Transverse colon (tissue), 4 donors: ENCODE measurements at regions not wholly inside any gene's neighbourhood (a gene's known extent, or its start where the extent isn't known, plus 50 kb on each side); places are given as distances from the start of the nearest gene placed in this dataset.
"Not testable (repeated sequence)": the region's sequence is repeated elsewhere in the genome, so short reads cannot be mapped to it uniquely, and the experiment has no call there.

Experiments
- DNase-seq: peaks from one replicate; pipeline ENCODE4 v3.0.0-alpha.2; 2019
- H3K27ac ChIP-seq, 4 donors: fragments of 200-600 bp; sonication (generic); 2 replicates each; pipeline ENCODE4 v1.5.1; 2016 to 2018; ENCODE audit warnings: inconsistent platforms in 4 of 4
- H3K27me3 ChIP-seq: fragments of 200-600 bp; sonication (generic); 2 replicates; pipeline ENCODE4 v1.5.1; 2017; ENCODE audit warnings: inconsistent platforms
- H3K36me3 ChIP-seq, 4 donors: fragments of 200-600 bp; sonication (generic); 2 replicates each; pipeline ENCODE4 v1.5.1; 2017 to 2019; ENCODE audit warnings: inconsistent platforms in 4 of 4
- H3K4me1 ChIP-seq, 4 donors: fragments of 200-600 bp; sonication (generic); 2 replicates each; pipeline ENCODE4 v1.5.1; 2017 to 2020; ENCODE audit warnings: inconsistent platforms in 4 of 4
- H3K4me3 ChIP-seq, 4 donors: fragments of 200-600 bp; sonication (generic); 1 replicate in 1 of 4; 2 replicates in 3 of 4; pipeline versions ENCODE4 v1.5.1 to v1.6.1; 2017 to 2019; ENCODE audit warnings: inconsistent platforms in 4 of 4
- H3K9me3 ChIP-seq, 2 donors: fragments of 200-600 bp; sonication (generic); 2 replicates each; pipeline ENCODE4 v1.5.1; 2017 to 2019; ENCODE audit warnings: inconsistent platforms in 2 of 2
- EP300 ChIP-seq: sonication (generic); formaldehyde crosslinking; IDR thresholded peaks from one replicate; pipeline ENCODE4 v1.6.1; 2017; ENCODE audit warnings: antibody characterized with exemption, low read depth
- POLR2A ChIP-seq: fragments of 450-650 bp; IDR thresholded peaks from one replicate; pipeline ENCODE4 v1.6.1; 2016; ENCODE audit warnings: antibody characterized with exemption, mild to moderate bottlenecking, moderate library complexity
- POLR2AphosphoS5 ChIP-seq, 3 donors: sonication (generic); formaldehyde crosslinking; IDR thresholded peaks; one replicate each; pipeline ENCODE4 v1.6.1; 2016; ENCODE audit warnings: antibody characterized with exemption in 3 of 3
- WGBS, 2 donors: methylation state at CpG; one replicate each; pipeline ENCODE4 v1.1.5; 2018; ENCODE audit warnings: low coverage in 1 of 2; 5-methylcytosine and 5-hydroxymethylcytosine counted together
- in situ Hi-C, 4 donors: fragments of 200-750 bp; cut with MboI; loops; one replicate each; pipeline versions ENCODE4 v1.15.0 to v1.15.1; 2017; ENCODE audit warnings: low sequenced_read_pairs in 3 of 4, low pct_ligation_motif_present in 1 of 4, low pct_unique_long_range_greater_than_20kb in 1 of 4
- intact Hi-C: fragments of 100-400 bp; cut with DNase I; formaldehyde crosslinking; loops from one replicate; pipeline ENCODE4 v1.15.1; 2023; ENCODE audit warnings: low total_unique reads
- TF ChIP-seq, protein P1 (sequence below), 5 experiments: fragments of 200-600 bp in 3 of 5; fragments of 450-650 bp in 2 of 5; sonication (generic) in 3 of 5; IDR thresholded peaks; 1 replicate in 2 of 5; 2 replicates in 3 of 5; pipeline ENCODE4 v1.5.1; 2016 to 2017; ENCODE audit warnings: antibody characterized with exemption in 5 of 5, inconsistent platforms in 3 of 5, mild to moderate bottlenecking in 2 of 5, moderate library complexity in 1 of 5

DNA sequence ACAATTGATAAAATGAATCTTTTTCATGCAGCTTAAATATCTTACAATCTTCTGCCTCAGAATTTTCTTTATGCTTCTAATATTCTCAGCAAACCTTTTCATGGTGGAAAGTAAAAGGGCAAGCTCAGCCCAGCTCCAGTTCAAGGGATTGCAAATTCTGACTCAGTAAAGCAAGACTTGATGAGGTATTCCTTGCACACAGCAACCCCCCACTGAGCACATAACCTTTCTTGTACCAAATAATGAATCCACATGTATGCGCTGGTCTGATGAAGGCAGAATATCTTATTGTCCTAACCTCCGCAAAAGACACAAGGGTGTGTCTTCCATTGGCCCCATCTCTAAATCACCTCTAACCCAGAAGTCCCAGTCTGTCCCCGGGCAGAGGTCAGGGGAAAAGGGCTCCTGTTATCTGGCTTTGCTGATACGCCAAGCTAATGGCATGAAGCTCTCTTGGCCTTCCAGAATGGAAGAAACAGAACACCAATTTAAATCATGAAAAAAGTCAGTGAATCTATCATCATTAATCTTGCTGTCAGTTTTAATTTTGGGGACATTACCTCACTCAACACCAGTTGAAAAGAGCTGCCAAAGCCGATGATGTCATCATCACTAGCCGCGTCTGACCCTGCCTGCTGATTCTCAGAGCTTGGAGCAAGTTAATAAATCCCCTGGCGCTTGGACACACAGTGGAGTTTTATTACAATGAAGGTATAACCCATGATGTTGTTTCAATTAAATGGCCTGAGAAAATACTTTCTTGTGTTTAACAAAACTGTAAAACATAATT is 592.5 kb upstream of the CLINT1 start:
- no peak for TF ChIP-seq POLR2A
- TF ChIP-seq EP300, result no peak
- TF ChIP-seq, protein P1, sequence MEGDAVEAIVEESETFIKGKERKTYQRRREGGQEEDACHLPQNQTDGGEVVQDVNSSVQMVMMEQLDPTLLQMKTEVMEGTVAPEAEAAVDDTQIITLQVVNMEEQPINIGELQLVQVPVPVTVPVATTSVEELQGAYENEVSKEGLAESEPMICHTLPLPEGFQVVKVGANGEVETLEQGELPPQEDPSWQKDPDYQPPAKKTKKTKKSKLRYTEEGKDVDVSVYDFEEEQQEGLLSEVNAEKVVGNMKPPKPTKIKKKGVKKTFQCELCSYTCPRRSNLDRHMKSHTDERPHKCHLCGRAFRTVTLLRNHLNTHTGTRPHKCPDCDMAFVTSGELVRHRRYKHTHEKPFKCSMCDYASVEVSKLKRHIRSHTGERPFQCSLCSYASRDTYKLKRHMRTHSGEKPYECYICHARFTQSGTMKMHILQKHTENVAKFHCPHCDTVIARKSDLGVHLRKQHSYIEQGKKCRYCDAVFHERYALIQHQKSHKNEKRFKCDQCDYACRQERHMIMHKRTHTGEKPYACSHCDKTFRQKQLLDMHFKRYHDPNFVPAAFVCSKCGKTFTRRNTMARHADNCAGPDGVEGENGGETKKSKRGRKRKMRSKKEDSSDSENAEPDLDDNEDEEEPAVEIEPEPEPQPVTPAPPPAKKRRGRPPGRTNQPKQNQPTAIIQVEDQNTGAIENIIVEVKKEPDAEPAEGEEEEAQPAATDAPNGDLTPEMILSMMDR (IDR thresholded peaks at IDR 0.05), result no peak
- peak in 2 of 3 donors; percentile 19 to 27 for TF ChIP-seq POLR2AphosphoS5 (IDR thresholded peaks at IDR 0.05)
- no peaks in the 10 kb centered on the region for H3K27me3 ChIP-seq
- in situ Hi-C loops, result no loop called here
- no peaks in the 10 kb centered on the region for H3K9me3 ChIP-seq
- DNase-seq, result peak; percentile 13
- H3K4me3 ChIP-seq, result no peak overlapping the region
- 52 to 93% methylated on average over 2 to 8 of the region's 8 CpGs for WGBS, 2 donors
- no peaks in the 10 kb centered on the region for H3K4me1 ChIP-seq
- no peaks in the 10 kb centered on the region for H3K36me3 ChIP-seq
- H3K27ac ChIP-seq, result no peak overlapping the region
- intact Hi-C loops, result no loop called here

DNA sequence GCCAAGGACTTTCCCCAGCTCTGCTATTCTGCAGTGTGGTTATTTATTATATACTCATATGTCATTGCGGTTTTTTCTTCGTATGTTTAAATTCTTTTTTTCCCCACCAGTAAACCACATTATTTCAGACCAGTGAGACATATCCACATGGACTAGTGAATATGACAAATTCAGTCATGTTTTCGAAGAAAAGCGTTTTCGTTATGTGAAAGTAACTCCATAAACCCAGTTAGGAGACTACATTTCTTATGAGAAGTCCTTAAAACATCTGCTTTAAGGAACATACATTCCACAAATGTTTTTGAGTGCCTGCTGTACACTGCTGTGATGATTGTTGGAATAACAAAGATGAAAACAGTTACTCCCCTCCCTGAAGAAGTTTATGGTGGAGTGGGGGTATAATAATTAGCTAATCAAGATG is 591.8 kb upstream of the CLINT1 start:
- intact Hi-C loops, result no loop called here
- Histone ChIP-seq H3K36me3 (no peaks in the 10 kb centered on the region), H3K4me3 (no peak overlapping the region), H3K27ac (no peak overlapping the region), H3K27me3 (no peaks in the 10 kb centered on the region), H3K4me1 (no peaks in the 10 kb centered on the region), H3K9me3 (no peaks in the 10 kb centered on the region)
- WGBS, 2 donors, result 81 to 88% methylated on average over 5 of the region's 5 CpGs
- DNase-seq, result no peak
- in situ Hi-C loops, result no loop called here
- TF ChIP-seq EP300 (no peak), POLR2A (no peak), POLR2AphosphoS5 (IDR thresholded peaks at IDR 0.05) (no peak)
- TF ChIP-seq, protein P1 (IDR thresholded peaks at IDR 0.05), result no peak

DNA sequence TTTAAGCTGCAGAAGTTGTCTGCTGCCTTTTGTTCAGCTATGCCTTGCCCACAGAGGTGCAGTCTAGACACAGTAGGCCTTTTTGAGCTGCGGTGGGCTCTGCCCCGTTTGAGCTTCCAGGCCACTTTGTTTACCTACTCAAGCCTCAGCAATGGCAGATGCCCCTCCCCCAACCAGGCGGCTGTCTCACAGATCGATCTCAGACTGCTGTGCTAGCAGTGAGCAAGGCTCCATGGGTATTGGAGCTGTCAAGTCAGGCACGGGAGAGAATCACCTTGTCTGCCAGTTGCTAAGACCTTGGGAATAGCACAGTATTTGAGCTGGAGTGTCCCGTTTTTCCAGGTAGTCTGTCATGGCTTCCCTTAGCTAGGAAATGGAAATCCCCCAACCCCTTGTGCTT is 587.8 kb upstream of the CLINT1 start:
- DNase-seq, H3K9me3 ChIP-seq, H3K27me3 ChIP-seq, intact Hi-C loops, H3K4me3 ChIP-seq, H3K36me3 ChIP-seq, in situ Hi-C loops, H3K4me1 ChIP-seq, H3K27ac ChIP-seq: not testable (repeated sequence)
- 63% methylated on average over 6 of the region's 6 CpGs; no CpG with 5 or more reads in 1 of the 2 donors for WGBS, 2 donors

DNA sequence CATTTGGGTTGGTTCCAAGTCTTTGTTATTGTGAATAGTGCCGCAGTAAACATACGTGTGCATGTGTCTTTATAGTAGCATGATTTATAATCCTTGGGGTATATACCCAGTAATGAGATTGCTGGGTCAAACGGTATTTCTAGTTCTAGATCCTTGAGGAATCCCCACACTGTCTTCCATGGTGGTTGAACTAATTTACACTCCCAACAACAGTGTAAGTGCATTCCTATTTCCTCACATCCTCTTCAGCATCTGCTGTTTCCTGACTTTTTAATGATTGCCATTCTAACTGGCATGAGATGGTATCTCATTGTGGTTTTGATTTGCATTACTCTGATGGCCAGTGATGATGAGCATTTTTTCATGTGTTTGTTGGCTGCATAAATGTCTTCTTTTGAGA is 580.3 kb upstream of the CLINT1 start:
- in situ Hi-C loops, intact Hi-C loops, H3K9me3 ChIP-seq, H3K4me3 ChIP-seq, H3K4me1 ChIP-seq, H3K27ac ChIP-seq, DNase-seq, H3K36me3 ChIP-seq, H3K27me3 ChIP-seq: not testable (repeated sequence)
- 80 to 94% methylated on average over 1 to 3 of the region's 3 CpGs for WGBS, 2 donors

DNA sequence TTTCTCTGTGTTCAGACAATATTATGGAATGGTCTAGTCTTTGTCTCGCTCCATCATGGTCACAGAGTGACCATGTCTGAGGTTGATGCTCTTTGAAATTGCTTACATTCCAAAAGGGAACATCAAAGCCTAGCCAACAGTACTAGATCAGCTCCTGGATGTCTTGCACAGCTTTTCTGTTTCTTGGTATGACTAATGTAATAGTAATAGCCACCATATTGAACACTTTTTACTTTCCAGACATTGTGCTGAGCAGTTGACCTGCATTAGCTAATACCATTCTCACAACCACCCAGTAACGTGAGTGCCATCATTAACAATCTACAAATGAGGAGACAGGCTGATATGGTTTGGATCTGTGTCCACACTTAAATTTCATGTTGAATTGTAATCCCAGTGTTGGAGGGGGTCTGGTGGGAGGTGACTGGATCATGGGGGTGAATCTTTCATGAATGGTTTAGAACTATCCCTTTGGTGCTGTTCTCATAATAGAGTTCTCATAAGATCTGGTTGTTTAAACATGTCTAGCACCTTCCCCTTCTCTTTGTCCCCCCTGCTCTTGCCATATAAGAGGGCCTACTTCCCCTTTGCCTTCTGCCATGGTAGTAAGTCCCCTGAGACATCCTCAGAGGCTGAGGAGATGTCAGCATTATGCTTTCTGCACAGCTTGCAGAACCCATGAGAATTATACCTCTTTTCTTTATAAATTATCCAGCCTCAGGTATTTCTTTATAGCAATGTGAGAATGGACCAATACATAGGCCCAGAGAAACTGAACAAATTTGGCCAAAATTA is 577.5 kb upstream of the CLINT1 start:
- no peak overlapping the region for H3K27ac ChIP-seq
- no peaks in the 10 kb centered on the region for H3K36me3 ChIP-seq
- H3K9me3 ChIP-seq, result no peaks in the 10 kb centered on the region
- DNase-seq, result no peak
- H3K27me3 ChIP-seq, result no peaks in the 10 kb centered on the region
- in situ Hi-C loops (no loop called here), intact Hi-C loops (no loop called here)
- H3K4me1 ChIP-seq, result no peaks in the 10 kb centered on the region
- TF ChIP-seq, protein P1 (IDR thresholded peaks at IDR 0.05), result no peak
- TF ChIP-seq POLR2A, result no peak
- TF ChIP-seq POLR2AphosphoS5 (IDR thresholded peaks at IDR 0.05), result no peak
- no peak for TF ChIP-seq EP300
- no peak overlapping the region for H3K4me3 ChIP-seq
- WGBS, 2 donors, result 80 to 94% methylated on average over 1 to 2 of the region's 2 CpGs
